T-helper 17 cell (primary cell): ENCODE measurements at regions not wholly inside any gene's neighbourhood (a gene's known extent, or its start where the extent isn't known, plus 50 kb on each side); places are given as distances from the start of the nearest gene placed in this dataset.

ENCODE experiments used
- ATAC-seq: fragments of 150-1000 bp; cut with Tn5 transposase; 2 replicates; pipeline ENCODE4 v1.10.0; 2021; ENCODE audit warnings: mild to moderate bottlenecking, moderate library complexity
- DNase-seq, 3 donors: peaks; one replicate each; pipeline versions ENCODE4 v3.0.0 to v3.0.0-alpha.2; 2020 to 2021
- H3K9me3 ChIP-seq: one replicate; pipeline ENCODE4 v1.7.0; 2013; ENCODE audit warnings: low read length, mild to moderate bottlenecking; ENCODE audit not compliant: control insufficient read depth, poor library complexity, severe bottlenecking
- H3K27ac Mint-ChIP-seq: one replicate; pipeline ENCODE4 v1.8.0; 2022; ENCODE audit warnings: mild to moderate bottlenecking, moderate library complexity, mixed read lengths
- H3K27me3 Mint-ChIP-seq: one replicate; pipeline ENCODE4 v1.8.0; 2022; ENCODE audit warnings: mixed read lengths
- H3K36me3 Mint-ChIP-seq: one replicate; pipeline ENCODE4 v1.8.0; 2022; ENCODE audit warnings: low read depth, mixed read lengths
- H3K4me1 Mint-ChIP-seq: one replicate; pipeline ENCODE4 v1.8.0; 2022; ENCODE audit warnings: mild to moderate bottlenecking, mixed read lengths
- H3K4me3 Mint-ChIP-seq: one replicate; pipeline ENCODE4 v1.8.0; 2022; ENCODE audit warnings: mild to moderate bottlenecking, moderate library complexity, mixed read lengths

GRCh38 chr5:60527072-60527471, 172.9 kb downstream of the DEPDC1B start:
- Mint-ChIP-seq H3K36me3 (no peaks in the 10 kb centered on the region), H3K27ac (no peak overlapping the region), H3K4me3 (no peak overlapping the region), H3K4me1 (no peaks in the 10 kb centered on the region), H3K27me3 (peaks cover 9% of the 10 kb centered on the region)
- ATAC-seq (no peak), DNase-seq (no peak)
- H3K9me3 ChIP-seq = no peaks in the 10 kb centered on the region

GRCh38 chr5:60526336-60526875, 173.6 kb downstream of the DEPDC1B start:
- DNase-seq = no peak
- Mint-ChIP-seq H3K4me3 (no peak overlapping the region), H3K27ac (no peak overlapping the region), H3K27me3 (peaks cover 9% of the 10 kb centered on the region), H3K4me1 (no peaks in the 10 kb centered on the region), H3K36me3 (no peaks in the 10 kb centered on the region)
- ATAC-seq = no peak
- no peaks in the 10 kb centered on the region for H3K9me3 ChIP-seq

GRCh38 chr5:60522292-60522905, 177.6 kb downstream of the DEPDC1B start:
- Mint-ChIP-seq H3K36me3 (no peaks in the 10 kb centered on the region), H3K4me1 (no peaks in the 10 kb centered on the region)

GRCh38 chr5:60521376-60522291, 178.3 kb downstream of the DEPDC1B start:
- Mint-ChIP-seq H3K27me3 (peaks cover 12% of the 10 kb centered on the region), H3K4me3 (no peak overlapping the region), H3K4me1 (no peaks in the 10 kb centered on the region), H3K36me3 (no peaks in the 10 kb centered on the region), H3K27ac (no peak overlapping the region)
- ATAC-seq (peak; percentile 41), DNase-seq (no peak)
- no peaks in the 10 kb centered on the region for H3K9me3 ChIP-seq

More at GRCh38 chr5:60522292-60522905, 177.6 kb downstream of the DEPDC1B start:
- DNase-seq (no peak), ATAC-seq (no peak)
- H3K27ac Mint-ChIP-seq = no peak overlapping the region
- H3K9me3 ChIP-seq = no peaks in the 10 kb centered on the region
- H3K4me3 Mint-ChIP-seq = no peak overlapping the region
- peaks cover 17% of the 10 kb centered on the region for H3K27me3 Mint-ChIP-seq

GRCh38 chr5:60520451-60521227, 179.3 kb downstream of the DEPDC1B start:
- DNase-seq (no peak), ATAC-seq (no peak)
- Mint-ChIP-seq H3K27me3 (peaks cover 8% of the 10 kb centered on the region), H3K4me1 (no peaks in the 10 kb centered on the region), H3K36me3 (no peaks in the 10 kb centered on the region), H3K4me3 (no peak overlapping the region), H3K27ac (no peak overlapping the region)
- no peaks in the 10 kb centered on the region for H3K9me3 ChIP-seq

GRCh38 chr5:60519372-60519771, 180.6 kb downstream of the DEPDC1B start:
- ATAC-seq (no peak), DNase-seq (no peak)
- Mint-ChIP-seq H3K36me3 (no peaks in the 10 kb centered on the region), H3K4me3 (no peak overlapping the region), H3K27ac (no peak overlapping the region), H3K27me3 (peaks cover 8% of the 10 kb centered on the region), H3K4me1 (no peaks in the 10 kb centered on the region)
- no peaks in the 10 kb centered on the region for H3K9me3 ChIP-seq

GRCh38 chr5:60517850-60518249, 182.1 kb downstream of the DEPDC1B start:
- H3K9me3 ChIP-seq = no peaks in the 10 kb centered on the region
- H3K27ac Mint-ChIP-seq = no peak overlapping the region
- no peak overlapping the region for H3K4me3 Mint-ChIP-seq
- DNase-seq (no peak), ATAC-seq (no peak)
- H3K4me1 Mint-ChIP-seq = no peaks in the 10 kb centered on the region
- H3K27me3 Mint-ChIP-seq = peaks cover 8% of the 10 kb centered on the region
- no peaks in the 10 kb centered on the region for H3K36me3 Mint-ChIP-seq

- Mint-ChIP-seq H3K27me3 (peaks cover 8% of the 10 kb centered on the region), H3K36me3 (no peaks in the 10 kb centered on the region), H3K27ac (no peak overlapping the region), H3K4me3 (no peak overlapping the region), H3K4me1 (no peaks in the 10 kb centered on the region)
- DNase-seq = no peak
- H3K9me3 ChIP-seq = no peaks in the 10 kb centered on the region
- no peak for ATAC-seq
Observed at GRCh38 chr5:60517094-60517694, 182.8 kb downstream of the DEPDC1B start.

GRCh38 chr5:60516688-60517087, 183.3 kb downstream of the DEPDC1B start:
- ATAC-seq = no peak
- H3K9me3 ChIP-seq = no peaks in the 10 kb centered on the region
- H3K36me3 Mint-ChIP-seq = no peaks in the 10 kb centered on the region
- H3K27ac Mint-ChIP-seq = no peak overlapping the region
- H3K4me1 Mint-ChIP-seq = no peaks in the 10 kb centered on the region
- H3K27me3 Mint-ChIP-seq = peaks cover 8% of the 10 kb centered on the region
- no peak overlapping the region for H3K4me3 Mint-ChIP-seq
- no peak for DNase-seq

GRCh38 chr5:60514152-60514551, 185.8 kb downstream of the DEPDC1B start:
- Mint-ChIP-seq H3K4me3 (no peak overlapping the region), H3K27ac (no peak overlapping the region), H3K27me3 (no peaks in the 10 kb centered on the region), H3K4me1 (no peaks in the 10 kb centered on the region), H3K36me3 (no peaks in the 10 kb centered on the region)
- H3K9me3 ChIP-seq = no peaks in the 10 kb centered on the region
- ATAC-seq (no peak), DNase-seq (no peak)

GRCh38 chr5:60512117-60512516, 187.8 kb downstream of the DEPDC1B start:
- no peak overlapping the region for H3K4me3 Mint-ChIP-seq
- ATAC-seq (no peak), DNase-seq (no peak)
- no peak overlapping the region for H3K27ac Mint-ChIP-seq
- H3K27me3 Mint-ChIP-seq = no peaks in the 10 kb centered on the region
- no peaks in the 10 kb centered on the region for H3K36me3 Mint-ChIP-seq
- H3K4me1 Mint-ChIP-seq = no peaks in the 10 kb centered on the region
- H3K9me3 ChIP-seq = no peaks in the 10 kb centered on the region

- Mint-ChIP-seq H3K4me1 (no peaks in the 10 kb centered on the region), H3K36me3 (no peaks in the 10 kb centered on the region), H3K27ac (no peak overlapping the region), H3K4me3 (no peak overlapping the region), H3K27me3 (no peaks in the 10 kb centered on the region)
- no peaks in the 10 kb centered on the region for H3K9me3 ChIP-seq
- DNase-seq (no peak), ATAC-seq (no peak)
Observed at GRCh38 chr5:60510663-60511062, 189.3 kb downstream of the DEPDC1B start.

GRCh38 chr5:60510049-60510448, 189.9 kb downstream of the DEPDC1B start:
- Mint-ChIP-seq H3K27ac (no peak overlapping the region), H3K27me3 (no peaks in the 10 kb centered on the region), H3K36me3 (no peaks in the 10 kb centered on the region), H3K4me3 (no peak overlapping the region), H3K4me1 (no peaks in the 10 kb centered on the region)
- ATAC-seq = no peak
- H3K9me3 ChIP-seq = no peaks in the 10 kb centered on the region
- no peak for DNase-seq
